ENCODE measurements at regions not wholly inside any gene's neighbourhood (a gene's known extent, or its start where the extent isn't known, plus 50 kb on each side); places are given as distances from the start of the nearest gene placed in this dataset.
"Not testable (repeated sequence)": the region's sequence is repeated elsewhere in the genome, so short reads cannot be mapped to it uniquely, and the experiment has no call there.

DNA sequence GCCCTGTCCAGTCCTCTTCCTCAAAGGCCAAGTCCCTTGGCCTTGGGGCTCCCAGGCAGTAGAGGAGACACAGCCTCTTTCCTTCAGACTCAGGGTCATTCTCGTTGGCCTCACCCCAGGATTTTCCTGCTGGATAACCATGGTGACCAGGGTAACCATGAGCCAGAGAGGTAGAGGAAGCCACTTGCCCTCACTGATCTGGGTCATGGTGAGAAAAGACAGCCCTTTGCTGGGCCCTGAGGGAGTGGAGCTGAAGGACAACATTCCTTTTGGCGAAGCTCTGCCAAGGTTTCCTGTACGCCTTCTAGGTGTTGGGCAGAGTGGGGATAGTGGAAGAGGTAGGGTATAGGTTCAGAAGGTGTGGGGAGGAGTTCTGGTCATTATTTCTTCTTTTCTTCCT lies 53.1 kb upstream of the WNT4 start:
- no peak for DNase-seq

DNA sequence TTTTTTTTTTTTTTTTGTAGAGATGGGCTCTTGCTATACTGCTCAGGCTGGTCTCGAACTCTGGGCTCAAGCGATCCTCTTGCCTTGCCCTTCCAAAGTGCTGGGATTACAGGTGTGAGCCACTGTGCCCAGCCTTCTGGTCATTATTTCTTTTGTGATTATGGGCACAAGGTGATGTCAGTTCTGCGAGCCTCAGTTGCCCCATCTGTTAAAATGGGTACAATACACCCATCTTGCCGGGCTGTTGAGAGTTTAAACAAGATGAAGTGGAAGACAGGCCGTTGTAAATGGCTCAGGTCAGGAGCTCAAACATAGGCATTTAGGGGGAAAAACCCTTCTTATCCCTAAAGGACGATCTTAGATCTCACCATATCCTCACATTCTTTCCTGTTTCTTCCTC lies 53.7 kb upstream of the WNT4 start:
- no peak for DNase-seq

GRCh38 chr1:22197644-22198043 lies 54.7 kb upstream of the WNT4 start:
- DNase-seq = no peak

DNA sequence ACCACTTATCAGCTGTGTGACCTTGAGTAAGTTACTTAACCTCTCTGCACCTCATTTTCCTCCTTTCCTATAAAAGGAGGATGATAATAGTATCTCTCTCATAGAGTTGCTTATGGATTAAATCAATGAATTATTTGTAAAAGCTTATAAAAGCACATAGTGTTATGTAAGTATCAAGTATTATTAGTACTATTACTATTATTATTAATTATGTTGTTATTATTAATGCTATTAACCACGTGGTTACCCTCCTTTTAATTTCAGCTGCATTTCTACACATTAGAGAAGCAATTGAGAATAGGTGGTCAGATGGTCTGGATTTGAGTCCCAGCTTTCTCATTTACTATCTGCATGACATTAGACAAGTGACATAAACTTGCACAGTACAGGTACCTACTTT lies 58.1 kb upstream of the WNT4 start:
- DNase-seq = no peak

DNA sequence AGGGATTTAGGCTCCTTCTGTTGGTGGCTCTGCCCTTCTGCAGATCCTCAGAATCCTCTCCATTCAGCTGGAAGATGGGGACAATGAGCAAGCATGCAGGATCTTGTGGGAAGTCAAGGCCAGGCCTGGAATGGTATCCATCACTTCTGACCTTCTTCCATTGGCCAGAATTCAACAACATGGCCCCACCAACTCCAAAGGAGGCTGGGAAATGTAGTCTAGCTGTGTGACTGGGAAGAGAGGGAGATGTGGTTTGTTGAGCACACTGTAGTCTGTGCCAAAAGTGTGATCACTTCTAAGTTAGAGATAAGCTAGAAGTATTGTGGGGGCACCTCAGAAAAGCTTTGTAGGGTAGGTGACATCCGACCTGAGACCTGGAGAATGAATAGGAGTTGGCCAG lies 60.4 kb upstream of the WNT4 start:
- no peak for DNase-seq

GRCh38 chr1:22204057-22204840 lies 61.4 kb upstream of the WNT4 start:
- no peak for DNase-seq

GRCh38 chr1:22204989-22205913 lies 62.4 kb upstream of the WNT4 start:
- no peak for DNase-seq

DNA sequence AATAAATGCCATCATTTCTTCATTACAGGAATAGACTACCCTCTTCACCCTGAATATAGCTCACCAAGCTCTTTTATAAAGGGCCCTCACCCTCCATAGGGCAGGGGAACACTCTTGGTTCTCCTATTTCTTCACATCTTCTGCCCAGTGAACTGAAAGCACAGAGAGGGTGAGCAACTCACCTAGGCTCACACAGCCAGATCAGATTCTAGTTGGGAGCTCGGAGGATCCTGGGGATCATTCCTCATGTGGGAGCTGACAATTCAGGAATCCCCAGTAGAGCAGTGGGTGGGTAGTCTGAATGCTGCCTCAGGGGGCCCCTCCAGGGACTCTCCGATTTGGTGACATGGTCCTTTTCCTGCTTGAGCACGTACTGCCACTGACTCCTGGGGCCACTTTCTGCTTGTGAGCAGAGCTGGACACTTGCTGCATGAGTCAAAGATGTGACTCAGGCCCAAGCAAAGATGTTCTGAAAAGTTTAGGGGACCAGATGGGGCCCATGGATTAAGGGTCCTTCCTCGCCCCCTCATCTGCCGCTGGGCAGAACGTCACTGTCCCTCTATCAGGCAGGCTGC lies 63.7 kb upstream of the WNT4 start:
- no peak for DNase-seq

GRCh38 chr1:22207511-22208267 lies 64.8 kb upstream of the WNT4 start:
- no peak for DNase-seq

- no peak for DNase-seq
Measured at GRCh38 chr1:22208268-22208972, 65.5 kb upstream of the WNT4 start.

GRCh38 chr1:22208973-22209378 lies 66.1 kb upstream of the WNT4 start:
- no peak for DNase-seq

- no peak for DNase-seq
Measured at GRCh38 chr1:22210176-22210575, 67.3 kb upstream of the WNT4 start.

DNA sequence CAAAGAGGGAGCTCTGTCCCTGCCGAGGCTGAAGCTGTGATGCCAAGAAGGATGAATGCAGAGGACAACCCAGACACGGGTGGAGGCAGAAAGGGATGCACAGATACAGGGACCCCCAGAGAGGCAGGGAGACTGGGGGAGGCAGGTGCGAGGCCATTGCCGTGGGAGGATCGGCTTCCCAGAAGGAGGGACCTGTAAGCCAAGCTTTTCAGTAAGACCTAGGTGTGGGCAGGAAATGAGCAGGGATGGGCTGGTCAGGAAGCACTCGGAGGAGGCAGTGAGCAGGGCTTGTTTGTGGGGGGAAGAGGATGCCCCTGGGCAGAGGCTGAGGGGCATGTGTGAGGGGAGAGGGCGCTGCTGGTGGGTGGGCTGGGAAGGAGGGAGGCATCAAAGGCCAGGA lies 67.7 kb upstream of the WNT4 start:
- DNase-seq = no peak

DNA sequence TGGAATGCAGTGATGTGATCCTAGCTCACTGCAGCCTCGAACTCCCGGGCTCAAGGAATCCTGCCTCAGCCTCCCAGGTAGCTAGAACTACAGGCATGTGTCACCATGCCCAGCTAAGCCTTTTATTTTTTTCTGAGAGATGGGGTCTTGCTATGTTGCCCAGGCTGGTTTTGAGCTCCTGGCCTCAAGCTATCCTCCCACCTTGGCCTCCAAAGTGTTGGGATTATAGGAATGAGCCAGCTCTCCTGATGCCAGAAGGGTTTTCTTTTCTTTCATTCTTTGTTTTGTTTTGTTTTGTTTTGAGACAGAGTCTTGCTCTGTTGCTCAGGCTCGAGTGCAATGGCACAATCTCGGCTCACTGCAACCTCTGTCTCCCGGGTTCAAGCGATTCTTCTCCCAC lies 68.6 kb upstream of the WNT4 start:
- not testable (repeated sequence) for DNase-seq

GRCh38 chr1:22212400-22213233 lies 69.7 kb upstream of the WNT4 start:
- DNase-seq = no peak

GRCh38 chr1:22216210-22216883 lies 73.5 kb upstream of the WNT4 start:
- no peak for DNase-seq

DNA sequence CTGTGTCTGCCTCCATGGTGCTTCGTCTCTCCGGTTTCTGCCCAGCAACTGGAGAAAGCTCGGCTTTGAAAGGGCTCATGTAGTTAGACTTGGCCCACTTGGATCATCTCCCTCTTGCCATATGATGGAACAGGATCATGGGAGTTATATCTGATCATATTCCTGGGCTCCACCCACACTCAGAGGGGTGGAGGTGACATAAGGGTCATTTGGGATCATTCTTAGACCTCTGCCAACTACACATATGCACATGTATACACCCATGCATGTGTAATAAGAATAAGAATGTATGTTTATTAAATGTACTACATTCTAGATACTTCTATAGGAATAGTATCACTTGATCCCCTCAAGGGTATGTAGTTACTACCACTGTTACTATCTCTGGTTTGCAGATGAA lies 74.1 kb upstream of the WNT4 start:
- no peak for DNase-seq

GRCh38 chr1:22217811-22218460 lies 75.0 kb upstream of the WNT4 start:
- DNase-seq = no peak

DNA sequence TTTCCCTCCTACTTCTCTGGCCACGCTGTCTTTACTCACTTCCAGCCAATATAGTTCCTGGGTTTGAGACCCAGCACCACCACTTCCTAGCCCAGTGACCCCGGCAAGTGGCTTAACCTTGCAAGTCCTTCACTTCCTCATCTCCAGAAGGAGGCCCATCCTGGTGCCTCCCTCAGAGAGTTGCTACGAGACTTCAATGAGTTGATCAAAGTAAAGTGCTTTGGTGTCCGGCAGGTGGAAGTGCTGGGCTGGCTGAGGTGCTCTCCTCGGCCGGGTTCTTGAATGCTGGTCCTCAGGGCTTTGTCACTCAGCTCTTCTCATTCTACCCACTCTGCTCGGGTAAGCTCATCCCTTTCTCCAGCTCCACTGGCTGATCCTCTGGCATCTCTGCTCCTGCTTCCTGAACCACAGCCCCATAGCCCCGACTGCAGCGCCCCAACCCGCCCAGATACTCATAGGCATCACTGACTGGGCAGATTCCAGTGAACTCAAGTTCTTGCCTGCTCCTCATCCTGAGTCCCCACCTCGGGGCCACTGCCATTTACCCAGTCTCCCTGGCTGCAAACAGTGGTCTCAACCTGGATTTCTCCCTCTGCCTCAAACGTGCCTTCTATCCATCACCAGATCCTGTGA lies 75.8 kb upstream of the WNT4 start:
- no peak for DNase-seq

Data from fibroblast of skin of right biceps (primary cell).